ENCODE measurements at regions not wholly inside any gene's neighbourhood (a gene's known extent, or its start where the extent isn't known, plus 50 kb on each side); places are given as distances from the start of the nearest gene placed in this dataset.

GRCh38 chr5:89123581-89123980 is 240.6 kb upstream of the MEF2C start:
- TF ChIP-seq CTCF (IDR thresholded peaks at IDR 0.05; ENCODE audit: insufficient read depth, low read depth, low read length) (no peak), EZH2 (IDR thresholded peaks at IDR 0.05; ENCODE audit: insufficient read depth, low read length) (no peak)
